Transverse colon (tissue), 3 donors: ENCODE measurements at regions not wholly inside any gene's neighbourhood (a gene's known extent, or its start where the extent isn't known, plus 50 kb on each side); places are given as distances from the start of the nearest gene placed in this dataset.
"Not testable (repeated sequence)": the region's sequence is repeated elsewhere in the genome, so short reads cannot be mapped to it uniquely, and the experiment has no call there.

ENCODE experiments used
- POLR2A ChIP-seq: fragments of 450-650 bp; IDR thresholded peaks from one replicate; pipeline ENCODE4 v1.6.1; 2016; ENCODE audit warnings: antibody characterized with exemption, mild to moderate bottlenecking, moderate library complexity
- TF ChIP-seq, protein P1 (sequence below), 5 experiments: fragments of 200-600 bp in 3 of 5; fragments of 450-650 bp in 2 of 5; sonication (generic) in 3 of 5; IDR thresholded peaks; 1 replicate in 2 of 5; 2 replicates in 3 of 5; pipeline ENCODE4 v1.5.1; 2016 to 2017; ENCODE audit warnings: antibody characterized with exemption in 5 of 5, inconsistent platforms in 3 of 5, mild to moderate bottlenecking in 2 of 5, moderate library complexity in 1 of 5

DNA sequence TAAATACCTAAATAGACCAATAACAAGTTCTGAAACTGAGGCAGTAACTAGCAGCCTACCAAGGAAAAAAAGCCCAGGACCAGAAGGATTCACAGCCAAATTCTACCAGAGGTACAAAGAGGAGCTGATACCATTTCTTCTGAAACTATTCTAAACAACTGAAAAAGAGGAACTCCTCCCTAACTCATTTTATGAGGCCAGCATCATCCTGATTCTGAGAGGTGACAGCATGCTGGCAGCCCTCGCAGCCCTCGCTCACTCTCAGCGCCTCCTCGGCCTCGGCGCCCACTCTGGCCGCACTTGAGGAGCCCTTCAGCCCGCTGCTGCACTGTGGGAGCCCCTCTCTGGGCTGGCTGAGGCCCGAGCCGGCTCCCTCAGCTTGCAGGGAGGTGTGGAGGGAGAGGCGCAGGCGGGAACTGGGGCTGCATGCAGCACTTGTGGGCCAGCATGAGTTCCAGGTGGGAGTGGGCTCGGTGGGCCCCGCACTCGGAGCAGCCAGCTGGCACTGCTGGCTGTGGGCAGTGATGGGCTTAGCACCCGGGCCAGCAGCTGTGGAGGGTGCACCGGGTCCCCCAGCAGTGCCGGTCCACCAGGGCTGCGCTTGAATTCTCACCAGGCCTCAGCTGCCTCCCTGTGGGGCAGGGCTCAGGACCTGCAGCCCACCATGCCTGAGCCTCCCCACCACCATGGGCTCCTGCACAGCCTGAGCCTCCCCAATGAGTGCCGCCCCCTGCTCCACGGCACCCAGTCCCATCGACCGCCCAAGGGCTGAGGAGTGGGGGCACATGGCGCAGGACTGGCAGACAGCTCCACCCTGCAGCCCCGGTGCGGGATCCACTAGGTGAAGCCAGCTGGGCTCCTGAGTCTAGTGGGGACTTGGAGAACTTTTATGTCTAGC, 263.5 kb upstream of the CRIM1 start:
- TF ChIP-seq POLR2A: not testable (repeated sequence)
- TF ChIP-seq, protein P1, sequence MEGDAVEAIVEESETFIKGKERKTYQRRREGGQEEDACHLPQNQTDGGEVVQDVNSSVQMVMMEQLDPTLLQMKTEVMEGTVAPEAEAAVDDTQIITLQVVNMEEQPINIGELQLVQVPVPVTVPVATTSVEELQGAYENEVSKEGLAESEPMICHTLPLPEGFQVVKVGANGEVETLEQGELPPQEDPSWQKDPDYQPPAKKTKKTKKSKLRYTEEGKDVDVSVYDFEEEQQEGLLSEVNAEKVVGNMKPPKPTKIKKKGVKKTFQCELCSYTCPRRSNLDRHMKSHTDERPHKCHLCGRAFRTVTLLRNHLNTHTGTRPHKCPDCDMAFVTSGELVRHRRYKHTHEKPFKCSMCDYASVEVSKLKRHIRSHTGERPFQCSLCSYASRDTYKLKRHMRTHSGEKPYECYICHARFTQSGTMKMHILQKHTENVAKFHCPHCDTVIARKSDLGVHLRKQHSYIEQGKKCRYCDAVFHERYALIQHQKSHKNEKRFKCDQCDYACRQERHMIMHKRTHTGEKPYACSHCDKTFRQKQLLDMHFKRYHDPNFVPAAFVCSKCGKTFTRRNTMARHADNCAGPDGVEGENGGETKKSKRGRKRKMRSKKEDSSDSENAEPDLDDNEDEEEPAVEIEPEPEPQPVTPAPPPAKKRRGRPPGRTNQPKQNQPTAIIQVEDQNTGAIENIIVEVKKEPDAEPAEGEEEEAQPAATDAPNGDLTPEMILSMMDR (IDR thresholded peaks at IDR 0.05): not testable (repeated sequence)
